Cortex of kidney (tissue), 1 donor: ENCODE measurements at regions not wholly inside any gene's neighbourhood (a gene's known extent, or its start where the extent isn't known, plus 50 kb on each side); places are given as distances from the start of the nearest gene placed in this dataset.
"Not testable (repeated sequence)": the region's sequence is repeated elsewhere in the genome, so short reads cannot be mapped to it uniquely, and the experiment has no call there.

ENCODE experiments used
- DNase-seq: peaks from one replicate; lab custom pipeline; 2025; lab: John Stamatoyannopoulos, UW

DNA sequence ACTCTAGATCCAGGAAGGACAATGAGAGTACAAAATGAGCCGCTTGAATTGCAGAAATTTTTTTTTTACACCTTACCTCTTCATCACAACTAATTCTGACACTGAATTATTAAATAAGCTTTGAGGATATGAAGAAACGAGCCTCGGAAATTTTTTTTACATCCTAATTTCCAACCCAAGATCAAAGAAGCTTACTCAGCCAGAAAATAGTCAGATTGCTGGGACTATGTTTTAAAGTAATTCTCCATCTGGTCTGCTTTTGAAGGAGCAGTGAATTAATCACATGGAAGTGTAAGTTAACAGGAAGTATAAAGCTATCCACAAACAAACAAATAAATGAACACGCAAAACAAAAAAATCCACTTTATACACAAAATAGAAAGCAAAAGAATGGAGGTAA is 437.0 kb upstream of the KCNMB2 start:
- DNase-seq: no peak

DNA sequence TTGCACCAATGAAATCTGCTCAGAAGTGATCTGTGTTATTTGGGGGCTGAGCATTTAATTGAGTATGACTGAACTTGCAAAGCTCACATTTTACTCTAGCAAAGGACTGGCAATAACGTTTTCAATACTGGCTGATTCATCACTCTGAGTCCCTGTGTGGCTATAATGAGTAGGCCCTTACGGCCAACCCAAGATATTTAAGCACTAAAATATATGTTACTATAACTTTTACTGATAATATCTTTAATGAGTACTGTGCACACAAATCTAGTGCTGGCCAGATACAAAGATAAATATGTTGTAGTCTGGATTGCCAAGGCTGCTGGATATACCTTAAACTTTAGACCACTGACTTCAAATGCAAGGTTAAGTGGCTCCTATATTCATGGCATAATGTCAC is 436.4 kb upstream of the KCNMB2 start:
- DNase-seq: no peak

DNA sequence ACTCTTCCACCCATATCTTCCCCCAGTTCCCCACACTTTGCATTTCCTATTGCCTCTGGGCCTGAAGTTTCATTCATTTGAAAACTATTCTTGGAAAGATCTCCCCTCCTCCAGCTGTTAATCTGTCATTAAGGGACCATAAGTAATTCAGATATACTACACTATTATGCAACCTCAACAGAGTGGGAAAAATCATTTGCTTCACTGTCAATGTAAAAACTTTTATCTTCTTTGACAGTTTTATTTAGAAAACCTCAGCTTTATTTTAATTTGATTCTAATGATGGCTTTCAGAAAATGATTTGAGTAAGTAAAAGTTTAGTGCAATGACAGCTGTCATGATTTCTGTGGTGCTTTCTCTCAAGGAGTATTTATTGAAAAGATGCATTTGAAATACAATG is 435.3 kb upstream of the KCNMB2 start:
- DNase-seq: no peak

DNA sequence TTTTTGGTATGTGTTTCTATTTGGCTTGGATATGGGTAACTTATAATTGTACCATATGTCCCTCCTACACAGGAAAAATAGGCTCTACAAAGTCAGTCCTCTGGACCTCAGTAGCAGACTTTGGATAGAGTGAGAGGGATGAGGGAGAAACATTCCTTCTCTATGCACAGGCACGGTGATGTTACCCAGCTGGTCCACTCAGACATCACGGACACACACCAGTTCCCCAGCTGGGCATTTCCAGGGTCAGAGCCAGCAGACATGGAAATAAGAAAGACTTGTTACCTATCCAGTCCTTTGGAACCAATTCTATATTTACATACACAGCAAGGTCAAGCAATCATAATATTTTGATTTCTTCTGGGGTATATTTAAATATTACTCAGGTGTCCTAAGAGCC is 433.1 kb upstream of the KCNMB2 start:
- no peak for DNase-seq

DNA sequence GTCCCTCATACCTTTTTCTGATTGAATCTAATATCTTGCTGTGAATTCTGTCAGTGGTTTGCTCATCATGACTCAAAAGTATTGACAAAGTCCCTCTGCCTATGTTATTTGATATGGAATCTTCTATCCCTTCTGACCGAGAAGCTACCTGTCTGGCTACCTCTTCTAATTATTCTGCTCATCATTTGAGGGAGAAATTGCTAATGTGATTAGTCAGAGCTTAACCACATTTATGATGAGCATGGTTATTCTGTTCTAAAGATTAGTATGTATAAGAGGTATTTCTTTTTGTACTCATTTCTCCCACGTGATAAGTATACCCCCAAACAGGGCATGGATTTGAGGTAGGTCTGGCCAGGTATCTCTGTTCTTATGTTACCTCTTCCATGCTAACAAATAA is 428.4 kb upstream of the KCNMB2 start:
- no peak for DNase-seq

DNA sequence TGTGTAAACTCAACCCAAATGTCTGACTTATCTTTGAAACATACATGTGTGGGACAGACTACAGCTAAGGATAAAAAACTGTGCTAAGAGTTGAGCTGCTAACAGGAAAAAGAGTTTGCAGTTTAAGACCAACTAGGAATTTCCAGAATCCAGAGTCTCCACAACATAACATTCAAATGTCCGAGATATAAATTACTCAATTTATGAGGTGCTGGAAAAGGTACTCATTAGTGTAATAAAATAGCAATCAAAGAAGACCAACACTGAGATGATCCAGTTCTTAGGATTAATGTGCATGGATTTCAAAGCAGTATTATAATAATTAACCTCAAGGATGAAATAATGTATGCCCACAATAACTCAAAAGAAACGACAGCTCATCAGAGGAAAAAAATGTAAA is 426.5 kb upstream of the KCNMB2 start:
- DNase-seq: no peak

DNA sequence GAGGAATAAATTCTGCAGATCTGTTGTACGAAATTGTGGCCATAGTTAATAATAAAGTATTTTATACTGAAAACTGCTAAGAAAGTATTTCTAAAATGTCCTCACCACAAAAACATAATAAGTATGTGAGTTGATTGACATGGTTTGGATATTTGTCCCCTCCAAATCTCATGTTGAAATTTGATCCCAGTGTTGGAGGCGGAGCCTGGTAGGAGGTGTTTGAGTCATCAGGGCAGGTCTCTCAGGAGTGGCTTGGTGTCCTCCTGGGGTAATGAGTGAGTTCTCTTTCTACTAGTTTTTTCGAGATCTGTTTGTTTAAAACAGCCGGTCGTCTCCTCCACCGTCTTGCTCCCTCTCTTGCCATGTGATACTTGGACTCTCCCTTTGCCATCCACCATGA is 424.1 kb upstream of the KCNMB2 start:
- no peak for DNase-seq

DNA sequence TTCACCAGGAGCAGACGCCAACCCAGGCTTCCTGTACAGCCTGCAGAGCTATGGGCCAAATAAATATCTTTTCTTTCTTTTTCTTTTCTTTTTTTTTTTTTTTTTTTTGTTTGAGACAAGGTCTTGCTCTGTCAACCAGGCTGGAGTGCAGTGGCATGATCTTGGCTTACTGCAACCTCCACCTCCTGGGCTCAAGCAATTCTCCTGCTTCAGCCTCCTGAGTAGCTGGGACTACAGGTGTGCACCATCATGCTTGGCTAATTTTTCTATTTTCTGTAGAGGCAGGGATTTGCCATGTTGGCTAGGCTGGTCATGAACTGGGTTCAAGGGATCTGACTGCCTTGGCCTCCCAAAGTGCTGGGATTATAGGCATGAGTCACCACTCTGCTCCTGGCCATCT is 423.7 kb upstream of the KCNMB2 start:
- not testable (repeated sequence) for DNase-seq

DNA sequence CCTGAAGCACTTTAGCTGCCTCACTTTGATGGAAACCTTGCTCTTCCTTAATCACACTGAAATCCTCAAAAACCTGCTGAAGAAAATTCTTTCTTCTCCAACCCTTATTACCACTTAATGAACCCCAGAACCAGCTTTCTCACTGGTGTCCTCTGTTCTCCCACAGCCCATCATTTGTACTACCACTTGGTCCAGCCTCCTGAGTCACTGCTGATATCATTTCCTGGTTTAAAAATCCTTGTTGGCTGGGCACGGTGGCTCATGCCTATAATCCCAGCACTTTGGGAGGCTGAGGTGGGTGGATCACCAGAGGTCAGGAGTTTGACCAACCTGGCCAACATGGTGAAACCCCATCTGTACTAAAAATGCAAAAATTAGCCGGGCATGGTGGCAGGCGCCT is 418.6 kb upstream of the KCNMB2 start:
- DNase-seq: no peak

DNA sequence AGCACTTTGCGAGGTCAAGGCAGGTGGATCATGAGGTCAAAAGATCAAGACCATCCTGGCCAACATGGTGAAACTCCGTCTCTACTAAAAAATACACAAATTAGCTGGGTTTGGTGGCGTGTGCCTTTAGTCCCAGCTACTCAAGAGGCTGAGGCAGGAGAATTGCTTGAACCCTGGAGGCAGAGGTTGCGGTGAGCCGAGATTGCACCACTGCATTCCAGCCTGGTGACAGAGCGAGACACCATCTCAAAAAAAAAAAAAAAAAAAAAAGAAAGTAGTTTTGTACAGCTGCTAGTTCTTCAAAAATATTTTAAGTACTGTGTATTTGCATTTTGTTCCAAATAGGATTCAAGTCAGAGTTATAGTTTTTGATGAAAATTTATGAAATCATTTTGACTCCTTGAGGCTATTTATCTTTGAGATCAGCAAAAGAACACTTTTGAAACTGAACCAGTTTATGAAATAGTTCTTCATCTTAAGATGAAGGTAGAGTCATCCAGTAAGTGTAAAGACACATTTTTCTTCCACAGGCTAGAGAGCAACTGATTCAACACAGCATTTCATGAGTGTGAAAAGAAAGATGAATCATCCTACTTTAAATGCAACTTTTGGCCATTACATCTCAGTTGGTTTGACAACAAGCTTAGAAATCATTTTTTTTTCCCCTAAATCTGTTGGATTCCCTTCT is 416.5 kb upstream of the KCNMB2 start:
- DNase-seq: not testable (repeated sequence)

DNA sequence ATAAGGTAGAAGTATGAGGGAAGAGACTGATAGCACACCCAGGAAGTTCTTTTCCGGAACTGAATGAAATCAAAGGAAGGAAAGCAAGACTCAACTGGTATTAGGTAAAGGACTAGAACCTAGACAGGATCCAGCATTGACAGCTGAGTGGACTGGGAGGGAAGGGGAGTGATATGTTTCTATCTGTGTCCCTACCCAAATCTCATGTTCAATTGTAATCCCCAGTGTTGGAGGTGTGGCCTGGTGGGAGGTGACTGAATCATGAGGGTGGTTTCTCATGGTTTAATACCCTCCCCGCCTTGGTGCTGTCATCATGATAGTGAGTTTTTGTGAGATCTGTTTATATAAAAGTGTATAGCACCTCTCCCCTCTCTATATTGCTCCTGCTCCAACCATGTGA is 415.9 kb upstream of the KCNMB2 start:
- DNase-seq: no peak

DNA sequence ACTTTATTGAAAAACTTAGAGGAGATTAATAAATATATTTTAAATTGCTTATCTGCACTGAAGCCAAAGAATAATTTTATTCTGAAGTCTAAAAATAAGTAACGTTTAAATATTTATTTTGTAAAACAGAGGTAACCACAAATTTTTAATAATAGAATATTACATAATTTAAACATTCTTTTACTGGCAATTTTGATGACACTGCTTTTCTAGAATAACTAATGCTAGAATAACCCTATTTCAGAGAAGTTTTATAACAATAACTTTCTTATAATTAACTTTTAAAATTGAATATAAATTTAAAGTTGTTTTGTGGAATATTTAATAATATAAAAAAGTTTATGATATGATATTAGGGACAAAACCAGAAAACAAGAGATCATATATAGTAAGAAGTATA is 409.6 kb upstream of the KCNMB2 start:
- no peak for DNase-seq

DNA sequence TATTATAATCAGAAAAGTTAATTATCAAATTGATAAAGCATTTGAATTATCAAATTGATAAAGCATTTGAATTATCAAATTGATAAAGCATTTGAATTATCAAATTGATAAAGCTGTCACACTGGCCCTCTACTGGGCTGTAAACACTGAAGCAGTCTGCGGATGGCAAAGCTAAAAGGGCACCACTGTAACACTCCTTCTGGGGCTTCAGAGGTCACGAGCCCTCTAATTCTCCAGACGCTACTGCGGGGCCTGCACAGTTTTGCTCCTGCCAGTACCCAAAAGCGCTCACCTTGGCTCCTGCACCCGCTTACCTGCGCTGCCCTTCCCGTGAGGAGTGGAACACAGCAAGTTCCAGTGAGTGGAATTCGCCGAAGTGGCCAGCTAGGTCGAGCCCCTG is 409.0 kb upstream of the KCNMB2 start:
- no peak for DNase-seq

DNA sequence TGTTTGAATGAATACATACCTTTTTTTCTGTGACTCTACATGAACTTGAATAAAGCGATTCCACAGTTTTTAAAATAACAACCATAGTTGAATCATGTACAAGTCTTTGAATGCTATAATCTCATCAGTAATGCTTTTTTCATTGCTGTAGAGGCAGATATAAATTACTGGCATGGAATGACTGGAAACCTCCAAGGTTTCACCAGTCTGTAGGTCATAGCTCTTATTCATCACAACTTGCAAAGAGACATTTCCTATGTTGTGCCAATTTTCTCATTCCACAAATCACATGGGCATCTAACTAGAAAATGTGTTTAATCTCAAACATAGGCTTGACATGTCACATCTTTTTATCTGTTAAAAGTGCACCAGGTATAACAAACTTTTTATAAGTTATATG is 407.1 kb upstream of the KCNMB2 start:
- DNase-seq: no peak

DNA sequence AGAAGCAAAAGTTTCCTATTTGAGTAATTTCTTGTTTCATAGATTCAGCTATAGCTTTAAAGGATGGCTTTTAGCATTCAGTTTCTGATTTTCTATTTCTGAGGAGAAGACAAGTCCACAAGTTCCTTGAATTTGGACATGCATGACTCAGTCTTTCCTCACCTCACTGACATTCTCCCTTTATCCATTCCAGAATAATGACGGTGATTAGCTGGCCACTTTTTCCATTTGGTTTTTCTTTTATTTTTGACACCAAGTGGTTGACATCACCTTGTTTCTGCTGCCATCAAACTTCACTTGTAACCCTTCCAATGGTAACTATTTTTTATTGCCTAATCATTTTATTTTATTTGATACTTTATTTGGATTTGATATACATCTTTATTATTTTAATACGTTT is 404.4 kb upstream of the KCNMB2 start:
- DNase-seq: no peak

DNA sequence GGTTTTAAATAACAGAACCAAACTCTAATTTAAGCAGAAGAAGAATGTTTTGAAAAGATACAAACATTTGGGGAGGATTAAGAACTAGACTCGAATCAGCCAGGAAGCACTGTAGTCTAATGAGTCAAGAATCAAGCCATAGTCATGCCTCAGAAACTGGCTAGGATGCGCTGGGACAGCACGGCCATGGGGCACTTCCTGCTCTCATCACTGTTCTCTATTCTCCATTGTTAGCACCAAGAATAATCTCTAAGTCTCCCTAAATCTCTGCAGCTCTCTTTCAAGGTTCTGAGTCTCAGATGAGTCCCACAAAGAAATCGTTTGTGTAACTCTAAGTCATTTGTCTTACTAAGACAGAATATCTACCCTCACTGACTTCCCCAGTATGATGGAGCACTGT is 399.0 kb upstream of the KCNMB2 start:
- no peak for DNase-seq

DNA sequence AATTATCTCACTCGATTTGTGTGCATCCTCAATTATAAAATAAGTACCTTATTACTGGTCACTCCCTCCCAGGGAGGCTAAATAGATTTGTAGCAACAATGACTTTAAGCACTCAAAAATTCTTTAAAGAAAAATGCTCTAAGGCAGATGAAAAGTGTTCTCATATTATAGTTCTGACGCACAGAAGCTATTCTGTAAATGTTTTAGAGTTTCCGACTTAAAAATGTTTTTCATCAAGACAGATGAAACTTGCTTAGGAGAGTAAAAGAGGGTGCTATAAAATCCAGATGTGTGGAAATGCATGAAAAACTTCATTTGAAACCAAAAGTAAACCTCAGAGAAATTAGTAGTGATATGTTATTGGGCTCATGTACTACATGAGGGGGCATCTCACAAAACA is 398.4 kb upstream of the KCNMB2 start:
- no peak for DNase-seq

DNA sequence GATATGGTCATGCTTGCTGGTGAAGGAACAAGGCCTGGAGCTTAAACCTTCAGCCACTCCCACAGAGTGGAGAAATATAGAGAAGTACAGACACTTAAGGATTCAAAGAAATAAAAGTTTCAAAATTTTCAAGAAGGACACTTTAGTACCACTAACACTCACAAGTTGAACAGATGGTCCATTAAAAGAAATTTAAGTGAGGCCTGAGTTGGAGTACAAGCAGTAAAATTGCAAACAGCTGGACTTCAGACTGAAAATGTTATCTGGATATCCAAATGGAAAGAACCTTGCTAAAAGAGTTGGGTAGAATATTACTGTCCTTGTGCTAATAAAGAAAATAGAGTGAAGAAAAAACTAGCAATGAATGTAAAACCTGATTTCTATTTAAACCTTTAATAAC is 397.1 kb upstream of the KCNMB2 start:
- no peak for DNase-seq

DNA sequence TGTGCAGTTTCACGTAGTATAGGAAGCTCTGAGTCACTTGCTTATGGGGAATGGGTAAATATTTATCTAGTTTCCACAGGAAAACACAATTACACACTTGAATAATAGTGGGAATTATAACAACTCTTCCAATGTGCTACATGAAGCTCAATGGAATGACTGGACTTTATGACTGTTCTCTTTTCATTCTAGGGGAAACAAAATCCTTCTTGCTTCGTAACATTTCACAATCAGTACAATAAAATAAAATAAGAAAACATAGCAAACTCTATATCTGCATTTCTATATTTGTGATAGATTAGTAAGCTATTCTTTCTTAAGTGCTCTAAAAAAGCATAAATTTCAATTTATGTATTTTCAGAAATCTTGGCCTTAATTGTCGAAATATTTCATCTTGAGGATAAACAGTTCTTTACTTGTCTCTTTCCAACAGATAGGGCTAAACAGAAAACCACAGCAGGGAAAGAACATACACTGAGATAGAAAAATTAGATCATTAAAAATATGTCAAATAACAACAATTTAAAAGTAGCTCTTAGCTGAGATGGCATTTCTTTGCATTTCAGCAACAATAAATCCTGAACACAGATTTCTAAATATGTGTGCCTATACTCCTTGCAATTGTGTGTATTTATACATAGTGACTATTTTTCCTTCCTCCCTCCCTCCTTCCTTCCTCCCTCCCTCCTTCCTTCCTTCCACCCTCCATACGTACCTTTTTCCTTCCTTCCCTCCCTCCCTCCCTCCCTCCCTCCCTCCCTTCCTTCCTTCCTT is 395.5 kb upstream of the KCNMB2 start:
- no peak for DNase-seq

DNA sequence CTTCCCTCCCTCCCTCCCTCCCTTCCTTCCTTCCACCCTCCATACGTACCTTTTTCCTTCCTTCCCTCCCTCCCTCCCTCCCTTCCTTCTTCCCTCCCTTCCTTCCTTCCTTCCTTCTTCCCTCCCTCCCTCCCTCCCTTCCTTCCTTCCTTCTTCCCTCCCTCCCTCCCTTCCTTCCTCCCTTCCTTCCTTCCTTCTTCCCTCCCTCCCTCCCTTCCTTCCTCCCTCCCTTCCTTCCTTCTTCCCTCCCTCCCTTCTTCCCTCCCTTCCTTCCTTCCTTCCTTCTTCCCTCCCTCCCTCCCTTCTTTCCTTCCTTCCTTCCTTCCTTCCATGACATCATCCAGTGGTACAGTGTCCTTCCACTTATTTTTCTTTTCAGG is 394.9 kb upstream of the KCNMB2 start:
- DNase-seq: not testable (repeated sequence)

DNA sequence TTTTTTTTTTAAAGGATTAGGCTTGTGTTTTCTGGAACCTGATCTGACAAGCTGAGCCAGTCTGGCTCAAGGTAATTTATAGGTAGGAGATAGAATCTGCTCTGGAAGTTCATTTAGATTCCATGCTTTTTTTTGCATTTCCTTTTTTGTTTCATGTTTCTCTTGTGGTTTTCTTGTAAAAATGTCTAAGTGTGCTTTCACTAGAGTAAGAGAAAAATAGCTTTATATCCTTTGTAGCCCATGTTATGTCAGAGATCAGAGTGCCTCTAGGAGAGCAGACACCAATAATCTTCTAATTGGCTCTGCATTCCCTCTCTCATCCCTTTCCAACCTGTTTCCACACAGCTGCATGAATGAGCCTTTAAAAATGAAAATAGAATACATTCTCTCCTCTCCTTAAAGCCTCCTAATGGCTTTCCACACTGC is 389.8 kb upstream of the KCNMB2 start:
- no peak for DNase-seq

DNA sequence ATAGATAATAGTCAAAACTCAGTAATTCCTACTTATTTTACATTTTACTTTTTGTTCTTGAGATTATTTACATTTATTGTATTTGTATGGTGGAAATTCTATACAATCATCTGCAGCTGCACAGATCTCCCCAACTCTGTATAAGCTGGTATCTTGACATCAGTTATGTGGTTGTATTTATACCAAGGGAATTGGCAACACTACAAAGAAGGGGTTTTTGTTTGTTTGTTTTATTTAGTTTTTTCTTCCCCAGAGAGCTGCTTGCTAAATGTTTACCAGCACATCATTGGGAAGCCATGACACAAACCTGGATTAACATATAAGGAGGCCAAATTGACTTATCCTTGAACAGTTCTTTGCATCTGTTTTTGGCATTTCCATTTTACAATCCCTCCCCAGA is 389.2 kb upstream of the KCNMB2 start:
- DNase-seq: no peak

DNA sequence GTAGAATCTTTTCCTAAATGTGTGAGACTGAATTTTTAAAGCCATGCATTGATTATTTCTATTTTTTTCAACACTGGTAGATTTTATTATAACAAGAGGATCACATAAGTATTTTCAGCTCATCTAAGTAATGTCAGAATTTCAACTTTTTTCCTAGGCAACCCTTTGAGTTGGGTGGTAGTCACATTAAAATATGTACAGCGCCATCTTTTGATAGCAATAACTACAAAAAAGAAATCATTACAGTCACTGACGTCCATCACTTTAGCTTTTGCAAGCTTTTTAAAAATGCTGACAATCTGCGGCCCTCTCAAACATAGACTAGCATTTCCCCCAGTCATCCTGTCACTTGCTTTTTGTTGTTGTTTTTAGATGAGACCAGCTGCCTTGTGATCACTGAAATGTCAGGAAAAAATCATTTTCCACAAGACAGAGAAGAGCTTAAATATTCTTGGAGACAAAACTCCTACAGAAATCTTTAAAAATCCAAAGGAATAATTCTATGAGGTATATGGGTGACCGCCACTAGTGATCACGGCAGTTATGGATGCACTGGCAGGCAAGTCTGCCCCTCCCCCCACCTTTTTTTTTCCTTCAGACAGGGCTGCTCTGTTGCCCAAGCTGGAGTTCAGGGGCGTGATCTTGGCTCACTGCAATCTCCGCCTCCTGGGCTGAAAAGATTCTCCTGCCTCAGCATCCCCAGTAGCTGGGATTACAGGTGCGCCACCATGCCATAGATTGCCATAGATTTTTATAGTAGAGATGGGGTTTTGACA is 384.0 kb upstream of the KCNMB2 start:
- no peak for DNase-seq
